ENCODE measurements at regions not wholly inside any gene's neighbourhood (a gene's known extent, or its start where the extent isn't known, plus 50 kb on each side); places are given as distances from the start of the nearest gene placed in this dataset.

GRCh38 chr18:38923126-38923525, 1357.5 kb upstream of the CELF4 start:
- DNase-seq (ENCODE audit: low spot score) (no peak), FAIRE-seq (no peak)

- no peak for DNase-seq (ENCODE audit: low spot score)
- FAIRE-seq = no peak
These were observed 1344.4 kb upstream of the CELF4 start for GRCh38 chr18:38909972-38910371.

GRCh38 chr18:38902796-38903195, 1337.2 kb upstream of the CELF4 start:
- FAIRE-seq = no peak
- DNase-seq (ENCODE audit: low spot score) = no peak

DNA sequence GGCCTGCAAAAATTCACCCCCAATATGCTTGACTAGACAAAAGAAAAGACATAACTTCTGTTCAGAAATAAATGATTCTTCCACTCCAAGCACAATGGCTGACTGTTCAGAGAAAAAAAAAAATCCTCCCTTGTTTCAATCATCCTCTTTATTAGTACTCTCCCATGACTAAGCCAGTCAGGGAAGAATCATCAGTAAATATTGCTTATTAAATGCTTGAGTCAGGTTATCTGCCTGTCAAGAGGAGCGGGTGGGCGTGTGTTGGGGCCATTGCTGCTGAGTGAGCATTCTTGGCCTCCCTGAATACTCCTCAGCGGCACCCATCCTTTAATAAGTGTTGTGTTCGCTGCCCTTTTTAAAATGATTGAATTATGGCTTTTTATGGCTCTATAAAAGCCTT, 1334.8 kb upstream of the CELF4 start:
- FAIRE-seq (no peak), DNase-seq (ENCODE audit: low spot score) (no peak)

DNA sequence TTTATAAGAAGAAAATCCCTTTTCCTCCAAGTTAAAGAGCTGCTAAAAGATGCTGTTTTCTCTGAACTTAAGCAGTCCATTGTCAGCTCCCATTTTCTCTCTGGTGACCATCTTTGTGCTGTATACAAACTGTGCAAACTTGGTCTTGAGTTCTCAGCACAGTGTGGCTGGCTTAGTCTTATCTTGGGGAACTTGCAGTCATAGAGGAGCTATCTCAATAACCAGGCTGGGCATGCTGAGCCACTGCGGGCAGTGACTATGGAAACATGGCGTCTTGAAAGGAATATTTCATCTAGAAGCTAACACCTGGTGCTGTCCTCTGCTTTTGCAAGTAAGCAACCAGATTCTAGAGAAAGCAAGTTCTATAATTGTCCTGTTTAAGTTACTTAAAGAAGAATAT, 1334.4 kb upstream of the CELF4 start:
- FAIRE-seq = no peak
- no peak for DNase-seq (ENCODE audit: low spot score)

- DNase-seq (ENCODE audit: low spot score) (no peak), FAIRE-seq (no peak)
These were observed 1333.7 kb upstream of the CELF4 start for GRCh38 chr18:38899252-38899651.

- DNase-seq (ENCODE audit: low spot score) (no peak), FAIRE-seq (no peak)
These were observed 1332.6 kb upstream of the CELF4 start for GRCh38 chr18:38898167-38898566.

- FAIRE-seq = no peak
- DNase-seq (ENCODE audit: low spot score) = no peak
These were observed 1330.0 kb upstream of the CELF4 start for GRCh38 chr18:38895560-38895959.

GRCh38 chr18:38887671-38888020, 1322.0 kb upstream of the CELF4 start:
- DNase-seq (ENCODE audit: low spot score) = no peak
- FAIRE-seq = no peak

DNA sequence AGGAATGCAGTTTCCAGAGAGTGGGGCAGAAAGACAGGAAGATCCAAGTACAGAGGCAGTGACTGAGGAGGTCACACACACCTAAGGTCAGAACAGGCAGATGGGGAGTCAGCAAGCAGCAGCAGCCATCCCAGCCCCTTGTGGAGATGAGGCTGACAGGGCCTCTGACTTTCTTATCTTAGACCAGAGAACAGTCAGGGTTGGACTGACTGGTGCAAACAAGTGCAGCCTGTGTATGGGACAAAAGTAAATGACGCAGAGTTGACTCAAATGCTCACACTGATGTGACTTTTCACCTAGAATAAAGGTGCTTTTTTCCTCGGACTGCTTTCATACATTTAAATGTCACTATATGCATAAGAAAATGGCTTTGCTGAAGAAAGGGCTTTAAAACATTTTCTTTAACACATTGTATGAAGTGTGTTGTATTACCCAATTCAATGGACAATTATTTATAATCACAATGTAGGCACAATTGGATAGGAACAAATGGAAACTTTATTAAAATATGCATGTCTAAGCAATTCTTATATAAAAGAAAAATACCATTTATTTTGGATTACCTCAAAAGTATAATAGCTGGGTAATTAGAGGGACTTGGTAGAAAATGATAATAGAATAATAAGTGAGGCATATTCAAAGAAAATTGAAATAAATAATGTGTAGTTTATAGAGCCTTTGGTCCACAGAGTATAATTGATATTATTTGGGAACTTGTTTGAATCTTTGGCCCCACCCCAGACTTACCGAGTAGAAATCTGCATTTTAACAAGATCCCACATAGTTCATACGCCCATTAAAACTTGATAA, 1321.5 kb upstream of the CELF4 start:
- DNase-seq (ENCODE audit: low spot score) (no peak), FAIRE-seq (no peak)

GRCh38 chr18:38886235-38886634, 1320.6 kb upstream of the CELF4 start:
- DNase-seq (ENCODE audit: low spot score) (no peak), FAIRE-seq (no peak)

- FAIRE-seq (no peak), DNase-seq (ENCODE audit: low spot score) (no peak)
These were observed 1318.5 kb upstream of the CELF4 start for GRCh38 chr18:38884050-38884449.

DNA sequence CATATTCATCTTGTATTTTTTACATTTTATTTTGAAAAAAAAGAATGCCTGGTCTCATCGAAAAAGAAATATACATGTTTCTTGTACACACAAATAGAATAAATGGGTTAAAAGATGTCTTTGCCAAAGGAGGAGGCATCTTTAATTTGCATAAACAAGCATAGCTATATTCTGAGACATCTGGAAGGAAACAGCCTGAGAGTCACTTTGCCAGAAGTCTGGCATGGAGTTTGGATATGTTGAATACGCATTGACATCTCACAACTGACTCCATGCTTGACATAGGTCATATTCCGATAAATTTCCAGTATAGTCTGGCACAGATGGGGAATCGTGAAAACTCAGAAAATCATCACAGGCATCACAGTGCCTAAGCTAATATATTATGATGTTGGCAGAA, 1317.5 kb upstream of the CELF4 start:
- DNase-seq (ENCODE audit: low spot score) (no peak), FAIRE-seq (no peak)

- DNase-seq (ENCODE audit: low spot score) = no peak
- no peak for FAIRE-seq
These were observed 1314.3 kb upstream of the CELF4 start for GRCh38 chr18:38879871-38880270.

- FAIRE-seq (no peak), DNase-seq (ENCODE audit: low spot score) (no peak)
These were observed 1306.7 kb upstream of the CELF4 start for GRCh38 chr18:38872342-38872741.

DNA sequence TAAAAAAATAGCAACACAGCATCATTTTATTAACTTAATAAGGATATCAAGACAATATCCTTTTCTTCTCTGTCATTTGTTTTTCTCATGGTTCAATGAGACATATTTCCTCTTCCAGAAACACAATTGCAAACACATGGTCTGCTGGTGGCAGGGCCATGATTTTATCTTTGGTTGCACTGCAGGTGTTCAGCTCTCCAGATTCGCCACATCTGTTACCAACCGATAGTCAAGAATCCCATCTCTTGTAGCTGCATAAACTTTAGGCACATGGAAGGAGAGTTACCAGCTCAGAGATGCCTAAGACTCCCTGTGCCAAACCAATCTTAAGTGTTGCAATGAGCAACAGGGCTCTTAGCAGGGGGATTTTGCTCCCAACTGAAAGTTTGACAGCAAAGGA, 1303.2 kb upstream of the CELF4 start:
- FAIRE-seq (no peak), DNase-seq (ENCODE audit: low spot score) (no peak)

DNA sequence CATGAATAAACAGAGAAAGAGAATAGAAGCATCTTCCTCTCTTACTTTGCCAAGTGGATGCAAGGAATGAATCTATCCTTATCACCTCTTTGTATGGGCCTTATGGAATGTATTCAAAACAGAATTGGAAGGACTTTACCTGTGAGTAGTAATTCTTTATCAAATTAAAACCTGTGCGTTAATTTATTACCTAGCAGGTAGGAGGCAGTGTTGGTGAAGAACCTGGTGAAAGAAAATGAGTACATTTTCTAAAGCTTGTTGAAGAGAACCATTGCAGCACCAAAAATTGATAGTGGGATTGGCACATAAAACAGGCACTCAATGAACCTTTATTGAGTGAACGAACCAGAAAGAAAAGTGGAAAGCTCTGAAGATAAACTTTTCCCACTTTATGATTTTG, 1302.1 kb upstream of the CELF4 start:
- FAIRE-seq = no peak
- no peak for DNase-seq (ENCODE audit: low spot score)

DNA sequence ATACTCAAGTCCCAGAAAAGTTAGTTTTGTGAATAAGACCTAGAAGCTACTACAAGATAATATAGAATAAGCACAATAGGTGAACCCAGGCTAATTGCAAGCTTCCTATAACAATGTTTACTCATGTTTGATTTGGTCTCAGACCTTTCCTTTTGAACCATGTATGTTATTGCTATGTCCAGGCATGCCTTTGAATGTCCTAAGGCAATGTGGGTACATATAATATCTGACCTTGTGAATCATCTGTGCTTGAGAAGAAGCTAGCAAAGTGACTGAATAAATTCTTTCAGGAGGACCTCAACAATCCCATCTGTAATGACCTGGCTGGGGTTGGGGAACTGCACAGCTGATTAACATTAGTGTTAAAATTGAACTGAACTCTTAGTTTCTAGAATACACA, 1285.9 kb upstream of the CELF4 start:
- FAIRE-seq = no peak
- no peak for DNase-seq (ENCODE audit: low spot score)

GRCh38 chr18:38847326-38847725, 1281.7 kb upstream of the CELF4 start:
- FAIRE-seq (no peak), DNase-seq (ENCODE audit: low spot score) (no peak)

GRCh38 chr18:38843291-38843690, 1277.7 kb upstream of the CELF4 start:
- no peak for FAIRE-seq

GRCh38 chr18:38826247-38826646, 1260.6 kb upstream of the CELF4 start:
- no peak for FAIRE-seq

More at GRCh38 chr18:38843291-38843690, 1277.7 kb upstream of the CELF4 start:
- DNase-seq (ENCODE audit: low spot score) = no peak

DNA sequence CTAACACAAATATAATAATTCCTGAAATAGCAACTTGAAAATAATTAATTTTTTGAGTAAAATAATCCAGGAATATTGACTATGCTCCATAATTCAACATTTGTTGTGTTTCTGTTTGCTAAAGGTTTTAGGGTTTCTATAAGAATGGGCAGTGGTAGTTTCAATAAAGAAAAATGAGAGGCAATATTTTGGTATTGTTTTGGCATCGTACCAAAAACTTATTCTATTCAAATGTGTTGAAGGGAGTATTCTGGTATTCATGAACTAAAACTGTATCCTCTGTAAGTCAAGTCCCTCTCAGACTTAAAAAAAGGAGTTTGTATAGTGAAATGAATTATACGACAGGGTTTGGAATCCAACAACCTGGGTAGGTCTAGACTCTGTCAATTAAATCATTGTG, 1245.6 kb upstream of the CELF4 start:
- no peak for FAIRE-seq
- no peak for DNase-seq (ENCODE audit: low spot score)

More at GRCh38 chr18:38826247-38826646, 1260.6 kb upstream of the CELF4 start:
- no peak for DNase-seq (ENCODE audit: low spot score)

DNA sequence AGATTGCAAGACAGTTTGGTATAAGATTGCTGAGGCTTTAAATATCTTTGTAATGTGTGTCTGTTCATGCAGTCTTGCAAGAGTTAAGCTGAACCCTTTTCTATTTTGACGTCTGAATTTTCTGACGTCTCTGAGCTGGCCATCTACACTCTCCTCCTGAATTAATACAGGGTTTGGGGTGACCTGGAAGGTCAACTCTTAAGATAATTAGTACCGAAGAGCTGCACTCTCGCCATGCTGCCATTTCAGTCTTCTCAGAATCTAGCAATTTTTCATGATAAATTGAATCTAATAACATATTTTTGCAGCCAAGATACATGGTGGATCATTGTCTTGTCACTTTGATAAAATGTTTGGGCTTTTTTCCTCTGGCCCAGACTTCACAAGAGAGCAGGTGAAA, 1245.2 kb upstream of the CELF4 start:
- DNase-seq (ENCODE audit: low spot score) (no peak), FAIRE-seq (no peak)

DNA sequence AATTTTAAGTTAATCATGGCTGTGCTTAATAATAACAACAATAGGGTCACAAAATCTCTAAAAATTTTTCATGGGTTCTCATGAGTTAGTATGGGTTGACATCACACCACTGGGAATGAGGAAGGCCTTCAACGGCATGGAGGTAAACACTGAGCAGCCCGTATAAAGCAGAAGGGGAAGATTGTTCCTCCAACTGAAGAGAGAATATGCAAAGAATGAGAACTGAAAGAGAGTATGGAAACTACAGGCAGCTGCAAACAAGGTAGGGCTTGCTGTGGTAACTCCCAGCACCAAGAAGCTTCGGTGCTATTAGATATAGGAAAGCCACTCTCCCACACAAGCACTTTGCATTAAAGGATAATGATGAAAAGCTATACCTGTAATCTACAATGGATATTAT, 1242.3 kb upstream of the CELF4 start:
- no peak for FAIRE-seq
- no peak for DNase-seq (ENCODE audit: low spot score)
